ENCODE measurements at regions not wholly inside any gene's neighbourhood (a gene's known extent, or its start where the extent isn't known, plus 50 kb on each side); places are given as distances from the start of the nearest gene placed in this dataset.

- no TSS peak for BruUV-seq (replicated peaks)
- Histone ChIP-seq H3K27me3 (ENCODE audit: low read length) (no peaks in the 10 kb centered on the region), H3F3A (ENCODE audit: low read length, unreplicated experiment) (no peaks in the 10 kb centered on the region), H4K20me1 (ENCODE audit: low read length) (no peaks in the 10 kb centered on the region), H3K9me3 (ENCODE audit: low read length) (no peaks in the 10 kb centered on the region), H3K4me2 (ENCODE audit: low read length) (no peak overlapping the region), H3K36me3 (ENCODE audit: low read depth, low read length) (no peaks in the 10 kb centered on the region), H3K4me3 (ENCODE audit: low read length) (no peak overlapping the region), H3K4me1 (ENCODE audit: insufficient read depth, low read length) (no peaks in the 10 kb centered on the region), H3K9ac (ENCODE audit: low read length) (no peak overlapping the region), H3K9me2 (replicated peaks; ENCODE audit: low read length) (no peaks in the 10 kb centered on the region), H3K79me2 (ENCODE audit: low read length) (no peaks in the 10 kb centered on the region), H3K27ac (ENCODE audit: low read length) (no peak overlapping the region), H2AFZ (ENCODE audit: low read length) (no peak overlapping the region)
- TF ChIP-seq EZH2 (IDR thresholded peaks at IDR 0.05; ENCODE audit: low read length, unreplicated experiment), result no peak
- TF ChIP-seq CTCF (conservative IDR thresholded peaks at IDR 0.05; ENCODE audit: low read depth, low read length), result no peak
- TF ChIP-seq EZH2phosphoT487 (IDR thresholded peaks at IDR 0.05; ENCODE audit: borderline replicate concordance, low read length), result no peak
- ChIA-PET POLR2A (ENCODE audit: unreplicated experiment) (no interaction called here), CTCF (no interaction called here)
- ATAC-seq, result no peak
- intact Hi-C loops (cut with micrococcal nuclease), result no loop called here
- DNase-seq, result no peak
Measured at GRCh38 chr1:219374636-219375035, 201.0 kb downstream of the LYPLAL1 start.

- ChIA-PET CTCF (no interaction called here), POLR2A (ENCODE audit: unreplicated experiment) (no interaction called here)
- no peak overlapping the region for H3K4me2 ChIP-seq (ENCODE audit: low read length)
- no peaks in the 10 kb centered on the region for H3K9me2 ChIP-seq (replicated peaks; ENCODE audit: low read length)
- no peak overlapping the region for H3K27ac ChIP-seq (ENCODE audit: low read length)
- DNase-seq (no peak), ATAC-seq (no peak)
- H3F3A ChIP-seq (ENCODE audit: low read length, unreplicated experiment), result no peaks in the 10 kb centered on the region
- no peaks in the 10 kb centered on the region for H3K79me2 ChIP-seq (ENCODE audit: low read length)
- no TSS peak for BruUV-seq (replicated peaks)
- H3K4me1 ChIP-seq (ENCODE audit: insufficient read depth, low read length), result no peaks in the 10 kb centered on the region
- intact Hi-C loops (cut with micrococcal nuclease), result no loop called here
- no peaks in the 10 kb centered on the region for H3K27me3 ChIP-seq (ENCODE audit: low read length)
- no peaks in the 10 kb centered on the region for H3K9me3 ChIP-seq (ENCODE audit: low read length)
- TF ChIP-seq CTCF (conservative IDR thresholded peaks at IDR 0.05; ENCODE audit: low read depth, low read length), result no peak
- no peak for TF ChIP-seq EZH2phosphoT487 (IDR thresholded peaks at IDR 0.05; ENCODE audit: borderline replicate concordance, low read length)
- no peak for TF ChIP-seq EZH2 (IDR thresholded peaks at IDR 0.05; ENCODE audit: low read length, unreplicated experiment)
- no peak overlapping the region for H2AFZ ChIP-seq (ENCODE audit: low read length)
- no peak overlapping the region for H3K4me3 ChIP-seq (ENCODE audit: low read length)
- H3K9ac ChIP-seq (ENCODE audit: low read length), result no peak overlapping the region
- no peaks in the 10 kb centered on the region for H3K36me3 ChIP-seq (ENCODE audit: low read depth, low read length)
- H4K20me1 ChIP-seq (ENCODE audit: low read length), result no peaks in the 10 kb centered on the region
Measured at GRCh38 chr1:219374046-219374566, 200.4 kb downstream of the LYPLAL1 start.

- no peak overlapping the region for H3K27ac ChIP-seq (ENCODE audit: low read length)
- no peak overlapping the region for H2AFZ ChIP-seq (ENCODE audit: low read length)
- no peaks in the 10 kb centered on the region for H3F3A ChIP-seq (ENCODE audit: low read length, unreplicated experiment)
- H3K9ac ChIP-seq (ENCODE audit: low read length), result no peak overlapping the region
- no peaks in the 10 kb centered on the region for H3K36me3 ChIP-seq (ENCODE audit: low read depth, low read length)
- H3K4me2 ChIP-seq (ENCODE audit: low read length), result no peak overlapping the region
- no peaks in the 10 kb centered on the region for H3K9me3 ChIP-seq (ENCODE audit: low read length)
- CTCF ChIA-PET, result no interaction called here
- no peak overlapping the region for H3K4me3 ChIP-seq (ENCODE audit: low read length)
- peaks cover 3% of the 10 kb centered on the region; the same call in 1 of the 2 replicates for H3K4me1 ChIP-seq (ENCODE audit: insufficient read depth, low read length)
- no peaks in the 10 kb centered on the region for H4K20me1 ChIP-seq (ENCODE audit: low read length)
- TF ChIP-seq EZH2phosphoT487 (IDR thresholded peaks at IDR 0.05; ENCODE audit: borderline replicate concordance, low read length), result no peak
- TF ChIP-seq EZH2 (IDR thresholded peaks at IDR 0.05; ENCODE audit: low read length, unreplicated experiment), result no peak
- no peak for TF ChIP-seq CTCF (conservative IDR thresholded peaks at IDR 0.05; ENCODE audit: low read depth, low read length)
- intact Hi-C loops (cut with micrococcal nuclease), result no loop called here
- no peaks in the 10 kb centered on the region for H3K9me2 ChIP-seq (replicated peaks; ENCODE audit: low read length)
- H3K27me3 ChIP-seq (ENCODE audit: low read length), result no peaks in the 10 kb centered on the region
- DNase-seq (no peak), ATAC-seq (no peak)
- H3K79me2 ChIP-seq (ENCODE audit: low read length), result no peaks in the 10 kb centered on the region
- POLR2A ChIA-PET (ENCODE audit: unreplicated experiment), result no interaction called here
- BruUV-seq (replicated peaks), result no TSS peak
Measured at GRCh38 chr1:219373616-219373935, 199.9 kb downstream of the LYPLAL1 start.

Data from PC-3 (cell line).